C4-2B (cell line): ENCODE measurements at regions not wholly inside any gene's neighbourhood (a gene's known extent, or its start where the extent isn't known, plus 50 kb on each side); places are given as distances from the start of the nearest gene placed in this dataset.

Experiments used
- ZFX ChIP-seq: fragments of 450-650 bp; IDR thresholded peaks from 2 replicates; pipeline ENCODE4 v1.6.1; 2017
- TF ChIP-seq, protein P1 (sequence below): fragments of 450-650 bp; conservative IDR thresholded peaks from 2 replicates; pipeline ENCODE4 v1.5.1; 2017; ENCODE audit warnings: mild to moderate bottlenecking

DNA sequence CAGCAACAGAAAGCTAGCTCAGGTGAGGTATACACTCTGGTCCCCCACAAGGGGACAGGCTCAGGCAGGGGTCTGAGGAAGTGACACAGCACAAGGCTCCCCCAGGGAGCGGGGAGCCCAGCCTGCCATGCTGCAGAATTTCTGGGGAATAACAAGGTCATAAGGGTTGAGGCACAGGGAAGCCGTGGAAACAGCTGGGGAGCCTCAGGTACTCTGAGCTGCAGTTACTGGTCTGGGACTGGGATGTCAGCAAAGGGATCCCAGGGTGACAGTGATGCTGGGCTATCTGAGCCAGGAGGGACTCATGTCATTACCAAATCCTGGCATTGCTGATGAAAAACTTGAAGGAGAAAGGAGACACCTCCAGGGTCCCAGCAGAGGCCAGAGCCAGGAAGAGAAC lies 64.4 kb upstream of the NANOS1 start:
- TF ChIP-seq, protein P1, sequence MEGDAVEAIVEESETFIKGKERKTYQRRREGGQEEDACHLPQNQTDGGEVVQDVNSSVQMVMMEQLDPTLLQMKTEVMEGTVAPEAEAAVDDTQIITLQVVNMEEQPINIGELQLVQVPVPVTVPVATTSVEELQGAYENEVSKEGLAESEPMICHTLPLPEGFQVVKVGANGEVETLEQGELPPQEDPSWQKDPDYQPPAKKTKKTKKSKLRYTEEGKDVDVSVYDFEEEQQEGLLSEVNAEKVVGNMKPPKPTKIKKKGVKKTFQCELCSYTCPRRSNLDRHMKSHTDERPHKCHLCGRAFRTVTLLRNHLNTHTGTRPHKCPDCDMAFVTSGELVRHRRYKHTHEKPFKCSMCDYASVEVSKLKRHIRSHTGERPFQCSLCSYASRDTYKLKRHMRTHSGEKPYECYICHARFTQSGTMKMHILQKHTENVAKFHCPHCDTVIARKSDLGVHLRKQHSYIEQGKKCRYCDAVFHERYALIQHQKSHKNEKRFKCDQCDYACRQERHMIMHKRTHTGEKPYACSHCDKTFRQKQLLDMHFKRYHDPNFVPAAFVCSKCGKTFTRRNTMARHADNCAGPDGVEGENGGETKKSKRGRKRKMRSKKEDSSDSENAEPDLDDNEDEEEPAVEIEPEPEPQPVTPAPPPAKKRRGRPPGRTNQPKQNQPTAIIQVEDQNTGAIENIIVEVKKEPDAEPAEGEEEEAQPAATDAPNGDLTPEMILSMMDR = no peak
- TF ChIP-seq ZFX = no peak
